ENCODE measurements at regions not wholly inside any gene's neighbourhood (a gene's known extent, or its start where the extent isn't known, plus 50 kb on each side); places are given as distances from the start of the nearest gene placed in this dataset.

- TF ChIP-seq, protein P1, sequence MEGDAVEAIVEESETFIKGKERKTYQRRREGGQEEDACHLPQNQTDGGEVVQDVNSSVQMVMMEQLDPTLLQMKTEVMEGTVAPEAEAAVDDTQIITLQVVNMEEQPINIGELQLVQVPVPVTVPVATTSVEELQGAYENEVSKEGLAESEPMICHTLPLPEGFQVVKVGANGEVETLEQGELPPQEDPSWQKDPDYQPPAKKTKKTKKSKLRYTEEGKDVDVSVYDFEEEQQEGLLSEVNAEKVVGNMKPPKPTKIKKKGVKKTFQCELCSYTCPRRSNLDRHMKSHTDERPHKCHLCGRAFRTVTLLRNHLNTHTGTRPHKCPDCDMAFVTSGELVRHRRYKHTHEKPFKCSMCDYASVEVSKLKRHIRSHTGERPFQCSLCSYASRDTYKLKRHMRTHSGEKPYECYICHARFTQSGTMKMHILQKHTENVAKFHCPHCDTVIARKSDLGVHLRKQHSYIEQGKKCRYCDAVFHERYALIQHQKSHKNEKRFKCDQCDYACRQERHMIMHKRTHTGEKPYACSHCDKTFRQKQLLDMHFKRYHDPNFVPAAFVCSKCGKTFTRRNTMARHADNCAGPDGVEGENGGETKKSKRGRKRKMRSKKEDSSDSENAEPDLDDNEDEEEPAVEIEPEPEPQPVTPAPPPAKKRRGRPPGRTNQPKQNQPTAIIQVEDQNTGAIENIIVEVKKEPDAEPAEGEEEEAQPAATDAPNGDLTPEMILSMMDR (IDR thresholded peaks at IDR 0.05), result no peak
- TF ChIP-seq EP300 (IDR thresholded peaks at IDR 0.05), result no peak
Measured at GRCh38 chr7:118802726-118803125, 578.2 kb downstream of the ANKRD7 start.

Measured in tibial nerve (tissue), 4 donors.